ENCODE measurements at regions not wholly inside any gene's neighbourhood (a gene's known extent, or its start where the extent isn't known, plus 50 kb on each side); places are given as distances from the start of the nearest gene placed in this dataset.

GRCh38 chr21:25254491-25255174 lies 352.6 kb downstream of the MRPL39 start:
- Histone ChIP-seq H3K36me3 (replicated peaks; ENCODE audit: low read depth, low read length) (no peaks in the 10 kb centered on the region), H3K4me1 (ENCODE audit: low read length) (no peaks in the 10 kb centered on the region), H3K4me3 (ENCODE audit: low read length) (no peak overlapping the region), H3K4me2 (ENCODE audit: low read length) (no peak overlapping the region), H3K79me2 (ENCODE audit: low read length) (no peaks in the 10 kb centered on the region), H3K9me3 (ENCODE audit: insufficient read depth, low read length) (no peaks in the 10 kb centered on the region), H3K9ac (ENCODE audit: low read length) (no peak overlapping the region), H3K27me3 (ENCODE audit: low read depth, low read length) (no peaks in the 10 kb centered on the region), H3K27ac (ENCODE audit: low read length) (no peak overlapping the region), H4K20me1 (ENCODE audit: insufficient read depth, low read length) (no peaks in the 10 kb centered on the region), H2AFZ (ENCODE audit: low read depth, low read length) (no peak overlapping the region)
- TF ChIP-seq EZH2phosphoT487 (IDR thresholded peaks at IDR 0.05; ENCODE audit: low read depth) = no peak
- TF ChIP-seq, protein P1, sequence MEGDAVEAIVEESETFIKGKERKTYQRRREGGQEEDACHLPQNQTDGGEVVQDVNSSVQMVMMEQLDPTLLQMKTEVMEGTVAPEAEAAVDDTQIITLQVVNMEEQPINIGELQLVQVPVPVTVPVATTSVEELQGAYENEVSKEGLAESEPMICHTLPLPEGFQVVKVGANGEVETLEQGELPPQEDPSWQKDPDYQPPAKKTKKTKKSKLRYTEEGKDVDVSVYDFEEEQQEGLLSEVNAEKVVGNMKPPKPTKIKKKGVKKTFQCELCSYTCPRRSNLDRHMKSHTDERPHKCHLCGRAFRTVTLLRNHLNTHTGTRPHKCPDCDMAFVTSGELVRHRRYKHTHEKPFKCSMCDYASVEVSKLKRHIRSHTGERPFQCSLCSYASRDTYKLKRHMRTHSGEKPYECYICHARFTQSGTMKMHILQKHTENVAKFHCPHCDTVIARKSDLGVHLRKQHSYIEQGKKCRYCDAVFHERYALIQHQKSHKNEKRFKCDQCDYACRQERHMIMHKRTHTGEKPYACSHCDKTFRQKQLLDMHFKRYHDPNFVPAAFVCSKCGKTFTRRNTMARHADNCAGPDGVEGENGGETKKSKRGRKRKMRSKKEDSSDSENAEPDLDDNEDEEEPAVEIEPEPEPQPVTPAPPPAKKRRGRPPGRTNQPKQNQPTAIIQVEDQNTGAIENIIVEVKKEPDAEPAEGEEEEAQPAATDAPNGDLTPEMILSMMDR (IDR thresholded peaks at IDR 0.05; ENCODE audit: low read depth, low read length) = no peak

DNA sequence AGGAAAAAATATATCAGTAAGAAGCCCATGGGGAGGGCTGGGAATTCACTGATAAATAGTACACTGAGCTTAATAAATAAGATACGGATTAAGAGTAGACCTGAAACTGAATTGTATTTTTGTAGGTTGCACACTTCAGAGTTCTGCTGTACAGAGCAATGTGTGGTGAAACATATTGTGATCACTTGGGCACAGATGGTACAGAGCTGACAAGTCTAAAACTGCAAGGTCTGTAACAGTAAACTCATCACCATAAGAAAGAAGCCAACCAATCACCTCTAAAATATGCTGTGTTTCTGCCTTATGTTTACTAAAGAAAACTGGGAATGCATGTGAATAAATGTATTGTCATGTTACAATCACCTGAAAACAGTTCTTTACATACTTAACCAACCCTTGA lies 360.7 kb downstream of the MRPL39 start:
- no peaks in the 10 kb centered on the region for H4K20me1 ChIP-seq (ENCODE audit: insufficient read depth, low read length)
- no peak overlapping the region for H3K27ac ChIP-seq (ENCODE audit: low read length)
- no peaks in the 10 kb centered on the region for H3K79me2 ChIP-seq (ENCODE audit: low read length)
- peaks cover 5% of the 10 kb centered on the region; the same call in 1 of the 2 replicates for H3K4me1 ChIP-seq (ENCODE audit: low read length)
- TF ChIP-seq, protein P1 (IDR thresholded peaks at IDR 0.05; ENCODE audit: low read depth, low read length) = no peak
- no peak for TF ChIP-seq EZH2phosphoT487 (IDR thresholded peaks at IDR 0.05; ENCODE audit: low read depth)
- no peak overlapping the region for H3K9ac ChIP-seq (ENCODE audit: low read length)
- H3K4me2 ChIP-seq (ENCODE audit: low read length) = no peak overlapping the region
- peaks cover 24% of the 10 kb centered on the region for H3K9me3 ChIP-seq (ENCODE audit: insufficient read depth, low read length)
- peaks cover 17% of the 10 kb centered on the region for H3K36me3 ChIP-seq (replicated peaks; ENCODE audit: low read depth, low read length)
- no peak overlapping the region for H2AFZ ChIP-seq (ENCODE audit: low read depth, low read length)
- H3K4me3 ChIP-seq (ENCODE audit: low read length) = no peak overlapping the region
- H3K27me3 ChIP-seq (ENCODE audit: low read depth, low read length) = no peaks in the 10 kb centered on the region

- H3K4me3 ChIP-seq (ENCODE audit: low read length) = no peak overlapping the region
- H4K20me1 ChIP-seq (ENCODE audit: insufficient read depth, low read length) = no peaks in the 10 kb centered on the region
- peaks cover 5% of the 10 kb centered on the region; the same call in 1 of the 2 replicates for H3K4me1 ChIP-seq (ENCODE audit: low read length)
- no peak overlapping the region for H3K27ac ChIP-seq (ENCODE audit: low read length)
- no peak overlapping the region for H3K4me2 ChIP-seq (ENCODE audit: low read length)
- H2AFZ ChIP-seq (ENCODE audit: low read depth, low read length) = no peak overlapping the region
- no peak for TF ChIP-seq EZH2phosphoT487 (IDR thresholded peaks at IDR 0.05; ENCODE audit: low read depth)
- TF ChIP-seq, protein P1 (IDR thresholded peaks at IDR 0.05; ENCODE audit: low read depth, low read length) = no peak
- peaks cover 17% of the 10 kb centered on the region for H3K36me3 ChIP-seq (replicated peaks; ENCODE audit: low read depth, low read length)
- no peaks in the 10 kb centered on the region for H3K79me2 ChIP-seq (ENCODE audit: low read length)
- no peaks in the 10 kb centered on the region for H3K27me3 ChIP-seq (ENCODE audit: low read depth, low read length)
- H3K9ac ChIP-seq (ENCODE audit: low read length) = no peak overlapping the region
- H3K9me3 ChIP-seq (ENCODE audit: insufficient read depth, low read length) = peaks cover 28% of the 10 kb centered on the region
Observed at GRCh38 chr21:25244735-25245134, 362.5 kb downstream of the MRPL39 start.

GRCh38 chr21:25243808-25244207 lies 363.5 kb downstream of the MRPL39 start:
- Histone ChIP-seq H3K27me3 (ENCODE audit: low read depth, low read length) (no peaks in the 10 kb centered on the region), H3K9ac (ENCODE audit: low read length) (no peak overlapping the region), H3K4me2 (ENCODE audit: low read length) (no peak overlapping the region), H4K20me1 (ENCODE audit: insufficient read depth, low read length) (no peaks in the 10 kb centered on the region), H3K4me1 (ENCODE audit: low read length) (peaks cover 5% of the 10 kb centered on the region; the same call in 1 of the 2 replicates), H3K27ac (ENCODE audit: low read length) (no peak overlapping the region), H3K79me2 (ENCODE audit: low read length) (no peaks in the 10 kb centered on the region), H2AFZ (ENCODE audit: low read depth, low read length) (no peak overlapping the region), H3K4me3 (ENCODE audit: low read length) (no peak overlapping the region), H3K9me3 (ENCODE audit: insufficient read depth, low read length) (peaks cover 28% of the 10 kb centered on the region), H3K36me3 (replicated peaks; ENCODE audit: low read depth, low read length) (peaks cover 22% of the 10 kb centered on the region)
- TF ChIP-seq, protein P1 (IDR thresholded peaks at IDR 0.05; ENCODE audit: low read depth, low read length) = no peak
- no peak for TF ChIP-seq EZH2phosphoT487 (IDR thresholded peaks at IDR 0.05; ENCODE audit: low read depth)

Measured in OCI-LY3 (cell line).